Natural killer cell (primary cell): ENCODE measurements at regions not wholly inside any gene's neighbourhood (a gene's known extent, or its start where the extent isn't known, plus 50 kb on each side); places are given as distances from the start of the nearest gene placed in this dataset.

Experiments
- ATAC-seq, 3 donors: fragments of 150-1000 bp in 2 of 3; fragments of 200-7000 bp in 1 of 3; cut with Tn5 transposase; 1 replicate in 1 of 3; 2 replicates in 2 of 3; pipeline ENCODE4 v1.10.0; 2021; ENCODE audit warnings: mild to moderate bottlenecking in 2 of 3, moderate library complexity in 2 of 3
- DNase-seq, 2 donors: peaks; one replicate each; pipeline versions ENCODE4 v3.0.0 to v3.0.0-alpha.2; 2013 to 2021; ENCODE audit warnings: mixed read lengths in 1 of 2
- H3K27ac ChIP-seq: one replicate; pipeline ENCODE4 v1.5.1; 2013; ENCODE audit warnings: mild to moderate bottlenecking, low read length
- H3K27me3 ChIP-seq: one replicate; pipeline ENCODE4 v1.6.1; 2013; ENCODE audit warnings: low read length; ENCODE audit not compliant: control insufficient read depth, insufficient read depth
- H3K36me3 ChIP-seq: one replicate; pipeline ENCODE4 v1.6.1; 2013; ENCODE audit warnings: low read length; ENCODE audit not compliant: control insufficient read depth, insufficient read depth
- H3K4me1 ChIP-seq: one replicate; pipeline ENCODE4 v1.6.1; 2013; ENCODE audit warnings: low read length; ENCODE audit not compliant: control insufficient read depth, insufficient read depth
- H3K4me3 ChIP-seq: one replicate; pipeline ENCODE4 v1.5.1; 2013; ENCODE audit warnings: low read length
- H3K9me3 ChIP-seq: one replicate; pipeline ENCODE4 v1.6.1; 2013; ENCODE audit warnings: low read length; ENCODE audit not compliant: control insufficient read depth, insufficient read depth
- H3K27ac Mint-ChIP-seq, 2 donors: one replicate each; pipeline ENCODE4 v1.8.0; 2022; ENCODE audit warnings: mild to moderate bottlenecking in 2 of 2, mixed read lengths in 2 of 2, moderate library complexity in 1 of 2
- H3K27me3 Mint-ChIP-seq, 2 donors: one replicate each; pipeline ENCODE4 v1.8.0; 2022; ENCODE audit warnings: low read depth in 2 of 2, mixed read lengths in 2 of 2
- H3K36me3 Mint-ChIP-seq: one replicate; pipeline ENCODE4 v1.8.0; 2022; ENCODE audit warnings: mixed read lengths
- H3K4me1 Mint-ChIP-seq, 2 donors: one replicate each; pipeline ENCODE4 v1.8.0; 2022; ENCODE audit warnings: mixed read lengths in 2 of 2
- H3K4me3 Mint-ChIP-seq: one replicate; pipeline ENCODE4 v1.8.0; 2022; ENCODE audit warnings: mild to moderate bottlenecking, moderate library complexity, mixed read lengths
- H3K9me3 Mint-ChIP-seq, 2 donors: one replicate each; pipeline ENCODE4 v1.8.0; 2022; ENCODE audit warnings: mixed read lengths in 2 of 2
- CTCF ChIP-seq: fragments of 200-600 bp; IDR thresholded peaks from one replicate; pipeline ENCODE4 v1.8.0; 2022; ENCODE audit warnings: antibody characterized with exemption
- WGBS: methylation state at CpG from one replicate; pipeline ENCODE4 v1.1.7; 2013; ENCODE audit warnings: missing lambda C conversion rate; ENCODE audit not compliant: insufficient coverage; 5-methylcytosine and 5-hydroxymethylcytosine counted together
- intact Hi-C: fragments of 100-400 bp; cut with micrococcal nuclease; formaldehyde crosslinking; loops from one replicate; pipeline ENCODE4 v1.14.2; 2022

GRCh38 chr11:79520086-79520485 lies 79.3 kb upstream of the TENM4 start:
- no peaks in the 10 kb centered on the region for H3K27me3 ChIP-seq
- Mint-ChIP-seq H3K4me1 (no peaks in the 10 kb centered on the region), H3K27ac (no peak overlapping the region), H3K36me3 (no peaks in the 10 kb centered on the region), H3K4me3 (no peak overlapping the region), H3K27me3 (no peaks in the 10 kb centered on the region), H3K9me3 (peaks cover 6 to 25% of the 10 kb centered on the region in 2 donors)
- H3K4me3 ChIP-seq: no peak overlapping the region
- WGBS: 88% methylated on average over 5 of the region's 5 CpGs
- H3K27ac ChIP-seq: no peak overlapping the region
- H3K4me1 ChIP-seq: no peaks in the 10 kb centered on the region
- no peak for ATAC-seq
- H3K36me3 ChIP-seq: no peaks in the 10 kb centered on the region
- no peak for DNase-seq
- no peak for TF ChIP-seq CTCF
- intact Hi-C loops: no loop called here
- H3K9me3 ChIP-seq: peaks cover 2% of the 10 kb centered on the region

GRCh38 chr11:79515781-79516180 lies 75.0 kb upstream of the TENM4 start:
- TF ChIP-seq CTCF: no peak
- Mint-ChIP-seq H3K27me3 (no peaks in the 10 kb centered on the region), H3K9me3 (peaks cover 3 to 17% of the 10 kb centered on the region in 2 donors), H3K27ac (no peak overlapping the region), H3K36me3 (no peaks in the 10 kb centered on the region), H3K4me1 (no peaks in the 10 kb centered on the region), H3K4me3 (no peak overlapping the region)
- Histone ChIP-seq H3K4me3 (no peak overlapping the region), H3K4me1 (no peaks in the 10 kb centered on the region), H3K27ac (no peak overlapping the region), H3K27me3 (no peaks in the 10 kb centered on the region), H3K36me3 (no peaks in the 10 kb centered on the region), H3K9me3 (peaks cover 2% of the 10 kb centered on the region)
- intact Hi-C loops: no loop called here
- DNase-seq (no peak), ATAC-seq (no peak)
- 53% methylated on average over 1 of the region's 1 CpG for WGBS

- no peak for TF ChIP-seq CTCF
- Mint-ChIP-seq H3K9me3 (peaks cover 3 to 10% of the 10 kb centered on the region in 2 donors), H3K27ac (no peak overlapping the region), H3K36me3 (no peaks in the 10 kb centered on the region), H3K4me3 (no peak overlapping the region), H3K4me1 (no peaks in the 10 kb centered on the region), H3K27me3 (no peaks in the 10 kb centered on the region)
- no peak for ATAC-seq
- Histone ChIP-seq H3K27me3 (no peaks in the 10 kb centered on the region), H3K27ac (no peak overlapping the region), H3K36me3 (no peaks in the 10 kb centered on the region), H3K4me1 (no peaks in the 10 kb centered on the region), H3K4me3 (no peak overlapping the region), H3K9me3 (peaks cover 2% of the 10 kb centered on the region)
- intact Hi-C loops: no loop called here
- 84% methylated on average over 2 of the region's 2 CpGs for WGBS
- DNase-seq: no peak
Measured at GRCh38 chr11:79514695-79515094, 73.9 kb upstream of the TENM4 start.

- no peak for TF ChIP-seq CTCF
- Mint-ChIP-seq H3K27me3 (no peaks in the 10 kb centered on the region), H3K27ac (no peak overlapping the region), H3K4me1 (no peaks in the 10 kb centered on the region), H3K4me3 (no peak overlapping the region), H3K9me3 (peaks cover 3 to 10% of the 10 kb centered on the region in 2 donors), H3K36me3 (no peaks in the 10 kb centered on the region)
- Histone ChIP-seq H3K36me3 (no peaks in the 10 kb centered on the region), H3K4me1 (no peaks in the 10 kb centered on the region), H3K27me3 (no peaks in the 10 kb centered on the region), H3K9me3 (peaks cover 2% of the 10 kb centered on the region), H3K27ac (no peak overlapping the region), H3K4me3 (no peak overlapping the region)
- WGBS: 75% methylated on average over 4 of the region's 4 CpGs
- intact Hi-C loops: no loop called here
- ATAC-seq: no peak
- DNase-seq: no peak
Measured at GRCh38 chr11:79514290-79514689, 73.5 kb upstream of the TENM4 start.
